Activated CD4-positive, alpha-beta T cell treated with anti-CD3 and anti-CD28 coated beads for 48 hours (primary cell): ENCODE measurements at regions not wholly inside any gene's neighbourhood (a gene's known extent, or its start where the extent isn't known, plus 50 kb on each side); places are given as distances from the start of the nearest gene placed in this dataset.
"Not testable (repeated sequence)": the region's sequence is repeated elsewhere in the genome, so short reads cannot be mapped to it uniquely, and the experiment has no call there.

ENCODE experiments used
- DNase-seq: peaks from one replicate; pipeline ENCODE4 v3.0.0-alpha.2; 2020

GRCh38 chr11:45000918-45001317, 50.2 kb upstream of the TP53I11 start:
- no peak for DNase-seq

GRCh38 chr11:45001466-45002165, 50.9 kb upstream of the TP53I11 start:
- DNase-seq = no peak

GRCh38 chr11:45005106-45005505, 54.4 kb upstream of the TP53I11 start:
- no peak for DNase-seq

- DNase-seq = no peak
Measured at GRCh38 chr11:45007011-45007410, 56.3 kb upstream of the TP53I11 start.

GRCh38 chr11:45015983-45016382, 65.3 kb upstream of the TP53I11 start:
- not testable (repeated sequence) for DNase-seq

GRCh38 chr11:45016446-45016845, 65.8 kb upstream of the TP53I11 start:
- not testable (repeated sequence) for DNase-seq

GRCh38 chr11:45017329-45017728, 66.6 kb upstream of the TP53I11 start:
- no peak for DNase-seq

- no peak for DNase-seq
Measured at GRCh38 chr11:45021001-45021400, 70.3 kb upstream of the TP53I11 start.

- no peak for DNase-seq
Measured at GRCh38 chr11:45021692-45022141, 71.0 kb upstream of the TP53I11 start.

- DNase-seq = no peak
Measured at GRCh38 chr11:45022294-45023064, 71.8 kb upstream of the TP53I11 start.

GRCh38 chr11:45023065-45023365, 72.3 kb upstream of the TP53I11 start:
- no peak for DNase-seq

- DNase-seq = no peak
Measured at GRCh38 chr11:45024316-45024715, 73.6 kb upstream of the TP53I11 start.

GRCh38 chr11:45024846-45025588, 74.3 kb upstream of the TP53I11 start:
- DNase-seq = no peak

GRCh38 chr11:45025716-45026492, 75.2 kb upstream of the TP53I11 start:
- DNase-seq = peak; percentile 8

- DNase-seq = no peak
Measured at GRCh38 chr11:45026835-45027234, 76.2 kb upstream of the TP53I11 start.

GRCh38 chr11:45027312-45027711, 76.6 kb upstream of the TP53I11 start:
- DNase-seq = no peak

GRCh38 chr11:45028911-45029682, 78.4 kb upstream of the TP53I11 start:
- DNase-seq = no peak

- DNase-seq = no peak
Measured at GRCh38 chr11:45030778-45031177, 80.1 kb upstream of the TP53I11 start.

GRCh38 chr11:45031912-45032519, 81.3 kb upstream of the TP53I11 start:
- no peak for DNase-seq

GRCh38 chr11:45035413-45035812, 84.7 kb upstream of the TP53I11 start:
- no peak for DNase-seq

GRCh38 chr11:45036010-45036409, 85.3 kb upstream of the TP53I11 start:
- DNase-seq = no peak

- DNase-seq = no peak
Measured at GRCh38 chr11:45036733-45037132, 86.0 kb upstream of the TP53I11 start.
